HG03196 (cell line): ENCODE measurements at regions not wholly inside any gene's neighbourhood (a gene's known extent, or its start where the extent isn't known, plus 50 kb on each side); places are given as distances from the start of the nearest gene placed in this dataset.
"Not testable (repeated sequence)": the region's sequence is repeated elsewhere in the genome, so short reads cannot be mapped to it uniquely, and the experiment has no call there.

Source experiments
- ATAC-seq: cut with Tn5 transposase; IDR thresholded peaks from one replicate; pipeline ENCODE4 v1.9.1; 2021; ENCODE audit not compliant: unreplicated experiment

GRCh38 chr9:129561594-129562281 is 59.2 kb downstream of the C9orf50 start:
- no peak for ATAC-seq

- no peak for ATAC-seq
Measured at GRCh38 chr9:129560881-129561306, 60.0 kb downstream of the C9orf50 start.

- no peak for ATAC-seq
Measured at GRCh38 chr9:129559506-129559881, 61.4 kb downstream of the C9orf50 start.

GRCh38 chr9:129558551-129559505 is 62.1 kb downstream of the C9orf50 start:
- ATAC-seq, result no peak

- no peak for ATAC-seq
Measured at GRCh38 chr9:129558063-129558550, 62.8 kb downstream of the C9orf50 start.

- no peak for ATAC-seq
Measured at GRCh38 chr9:129557192-129558036, 63.5 kb downstream of the C9orf50 start.

- ATAC-seq, result no peak
Measured at GRCh38 chr9:129556491-129557191, 64.3 kb downstream of the C9orf50 start.

- no peak for ATAC-seq
Measured at GRCh38 chr9:129555512-129556215, 65.2 kb downstream of the C9orf50 start.

GRCh38 chr9:129554649-129555048 is 66.3 kb downstream of the C9orf50 start:
- no peak for ATAC-seq

GRCh38 chr9:129553277-129553676 is 67.6 kb downstream of the C9orf50 start:
- ATAC-seq, result no peak

GRCh38 chr9:129552064-129552463 is 68.8 kb downstream of the C9orf50 start:
- no peak for ATAC-seq

GRCh38 chr9:129551393-129551973 is 69.4 kb downstream of the C9orf50 start:
- no peak for ATAC-seq

GRCh38 chr9:129550977-129551376 is 69.9 kb downstream of the C9orf50 start:
- not testable (repeated sequence) for ATAC-seq

GRCh38 chr9:129550199-129550839 is 70.6 kb downstream of the C9orf50 start:
- ATAC-seq, result no peak

GRCh38 chr9:129549684-129550083 is 71.2 kb downstream of the C9orf50 start:
- ATAC-seq, result no peak

GRCh38 chr9:129549139-129549538 is 71.8 kb downstream of the C9orf50 start:
- ATAC-seq, result no peak

- no peak for ATAC-seq
Measured at GRCh38 chr9:129548571-129549135, 72.2 kb downstream of the C9orf50 start.

GRCh38 chr9:129547869-129548570 is 72.9 kb downstream of the C9orf50 start:
- ATAC-seq, result no peak
